Loucy (cell line): ENCODE measurements at regions not wholly inside any gene's neighbourhood (a gene's known extent, or its start where the extent isn't known, plus 50 kb on each side); places are given as distances from the start of the nearest gene placed in this dataset.

ENCODE experiments used
- EZH2phosphoT487 ChIP-seq: fragments of 200-600 bp; IDR thresholded peaks from 2 replicates; pipeline ENCODE4 v1.6.1; 2018; ENCODE audit warnings: antibody characterized with exemption, mild to moderate bottlenecking, moderate library complexity, borderline replicate concordance
- TF ChIP-seq, protein P1 (sequence below): fragments of 200-600 bp; sonication (generic); conservative IDR thresholded peaks from 2 replicates; pipeline ENCODE4 v1.5.1; 2014; ENCODE audit warnings: mild to moderate bottlenecking, antibody characterized with exemption, low read length

DNA sequence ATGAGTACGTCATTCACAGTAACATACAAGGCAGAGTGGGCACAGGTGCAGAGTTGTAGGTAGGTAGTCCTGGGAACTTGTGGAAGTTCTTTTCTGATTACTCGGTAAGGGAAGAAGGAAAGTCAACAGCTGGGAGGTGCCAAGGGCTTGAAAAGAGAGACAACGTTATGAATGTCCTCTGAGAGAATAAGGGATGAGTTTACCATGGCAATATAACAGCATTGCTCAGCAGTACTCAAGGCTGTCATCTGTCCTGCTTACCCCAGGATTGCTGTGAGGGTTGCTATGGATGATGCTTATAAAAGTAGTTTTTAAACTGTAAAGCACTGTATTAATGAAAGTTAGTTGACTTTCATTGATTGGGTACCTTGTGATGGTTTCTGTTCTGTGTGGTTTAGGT, 369.1 kb upstream of the SGCD start:
- TF ChIP-seq, protein P1, sequence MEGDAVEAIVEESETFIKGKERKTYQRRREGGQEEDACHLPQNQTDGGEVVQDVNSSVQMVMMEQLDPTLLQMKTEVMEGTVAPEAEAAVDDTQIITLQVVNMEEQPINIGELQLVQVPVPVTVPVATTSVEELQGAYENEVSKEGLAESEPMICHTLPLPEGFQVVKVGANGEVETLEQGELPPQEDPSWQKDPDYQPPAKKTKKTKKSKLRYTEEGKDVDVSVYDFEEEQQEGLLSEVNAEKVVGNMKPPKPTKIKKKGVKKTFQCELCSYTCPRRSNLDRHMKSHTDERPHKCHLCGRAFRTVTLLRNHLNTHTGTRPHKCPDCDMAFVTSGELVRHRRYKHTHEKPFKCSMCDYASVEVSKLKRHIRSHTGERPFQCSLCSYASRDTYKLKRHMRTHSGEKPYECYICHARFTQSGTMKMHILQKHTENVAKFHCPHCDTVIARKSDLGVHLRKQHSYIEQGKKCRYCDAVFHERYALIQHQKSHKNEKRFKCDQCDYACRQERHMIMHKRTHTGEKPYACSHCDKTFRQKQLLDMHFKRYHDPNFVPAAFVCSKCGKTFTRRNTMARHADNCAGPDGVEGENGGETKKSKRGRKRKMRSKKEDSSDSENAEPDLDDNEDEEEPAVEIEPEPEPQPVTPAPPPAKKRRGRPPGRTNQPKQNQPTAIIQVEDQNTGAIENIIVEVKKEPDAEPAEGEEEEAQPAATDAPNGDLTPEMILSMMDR, result no peak
- TF ChIP-seq EZH2phosphoT487, result no peak
